Colonic mucosa (tissue), 4 donors: ENCODE measurements at regions not wholly inside any gene's neighbourhood (a gene's known extent, or its start where the extent isn't known, plus 50 kb on each side); places are given as distances from the start of the nearest gene placed in this dataset.

Experiments used
- DNase-seq: peaks from one replicate; pipeline ENCODE4 v3.0.0-alpha.2; 2020
- H3K27ac ChIP-seq: fragments of 200-600 bp; one replicate; pipeline ENCODE4 v1.8.0; 2021
- H3K27me3 ChIP-seq: fragments of 200-600 bp; one replicate; pipeline ENCODE4 v1.8.0; 2021
- H3K36me3 ChIP-seq: fragments of 200-600 bp; one replicate; pipeline ENCODE4 v1.8.0; 2021
- H3K4me1 ChIP-seq: fragments of 200-600 bp; one replicate; pipeline ENCODE4 v1.8.0; 2021; ENCODE audit warnings: mild to moderate bottlenecking
- H3K4me3 ChIP-seq: fragments of 200-600 bp; one replicate; pipeline ENCODE4 v1.8.0; 2021
- H3K9ac ChIP-seq, 2 donors: one replicate each; pipeline ENCODE4 v1.7.0; 2013; ENCODE audit warnings: control low read depth in 2 of 2, low read depth in 2 of 2, low read length in 2 of 2
- H3K9me3 ChIP-seq: fragments of 200-600 bp; one replicate; pipeline ENCODE4 v1.8.0; 2021
- intact Hi-C: fragments of 100-400 bp; cut with DNase I; formaldehyde crosslinking; loops from one replicate; pipeline ENCODE4 v1.14.1; 2022
- TF ChIP-seq, protein P1 (sequence below): fragments of 200-600 bp; IDR thresholded peaks from one replicate; pipeline ENCODE4 v1.8.0; 2022; ENCODE audit warnings: antibody characterized with exemption, mild to moderate bottlenecking
- donor health status: healthy.
- donor health status: DM: no; HTN: no; CAD: no.
- donor health status: DM: no; HTN: no; CAD: no.

GRCh38 chr15:29451201-29451781 lies 181.7 kb upstream of the NSMCE3 start:
- no peaks in the 10 kb centered on the region for H3K36me3 ChIP-seq
- H3K9me3 ChIP-seq = no peaks in the 10 kb centered on the region
- H3K27me3 ChIP-seq = no peaks in the 10 kb centered on the region
- H3K9ac ChIP-seq = no peak overlapping the region
- H3K27ac ChIP-seq = no peak overlapping the region
- TF ChIP-seq, protein P1, sequence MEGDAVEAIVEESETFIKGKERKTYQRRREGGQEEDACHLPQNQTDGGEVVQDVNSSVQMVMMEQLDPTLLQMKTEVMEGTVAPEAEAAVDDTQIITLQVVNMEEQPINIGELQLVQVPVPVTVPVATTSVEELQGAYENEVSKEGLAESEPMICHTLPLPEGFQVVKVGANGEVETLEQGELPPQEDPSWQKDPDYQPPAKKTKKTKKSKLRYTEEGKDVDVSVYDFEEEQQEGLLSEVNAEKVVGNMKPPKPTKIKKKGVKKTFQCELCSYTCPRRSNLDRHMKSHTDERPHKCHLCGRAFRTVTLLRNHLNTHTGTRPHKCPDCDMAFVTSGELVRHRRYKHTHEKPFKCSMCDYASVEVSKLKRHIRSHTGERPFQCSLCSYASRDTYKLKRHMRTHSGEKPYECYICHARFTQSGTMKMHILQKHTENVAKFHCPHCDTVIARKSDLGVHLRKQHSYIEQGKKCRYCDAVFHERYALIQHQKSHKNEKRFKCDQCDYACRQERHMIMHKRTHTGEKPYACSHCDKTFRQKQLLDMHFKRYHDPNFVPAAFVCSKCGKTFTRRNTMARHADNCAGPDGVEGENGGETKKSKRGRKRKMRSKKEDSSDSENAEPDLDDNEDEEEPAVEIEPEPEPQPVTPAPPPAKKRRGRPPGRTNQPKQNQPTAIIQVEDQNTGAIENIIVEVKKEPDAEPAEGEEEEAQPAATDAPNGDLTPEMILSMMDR = no peak
- intact Hi-C loops = no loop called here
- H3K4me3 ChIP-seq = no peak overlapping the region
- no peaks in the 10 kb centered on the region for H3K4me1 ChIP-seq
- DNase-seq = no peak

- Histone ChIP-seq H3K4me3 (no peak overlapping the region), H3K27ac (no peak overlapping the region), H3K36me3 (no peaks in the 10 kb centered on the region), H3K4me1 (no peaks in the 10 kb centered on the region), H3K9me3 (no peaks in the 10 kb centered on the region), H3K9ac (no peak overlapping the region), H3K27me3 (no peaks in the 10 kb centered on the region)
- TF ChIP-seq, protein P1 = no peak
- no peak for DNase-seq
- intact Hi-C loops = no loop called here
These were observed 179.5 kb upstream of the NSMCE3 start for GRCh38 chr15:29449136-29449535.

DNA sequence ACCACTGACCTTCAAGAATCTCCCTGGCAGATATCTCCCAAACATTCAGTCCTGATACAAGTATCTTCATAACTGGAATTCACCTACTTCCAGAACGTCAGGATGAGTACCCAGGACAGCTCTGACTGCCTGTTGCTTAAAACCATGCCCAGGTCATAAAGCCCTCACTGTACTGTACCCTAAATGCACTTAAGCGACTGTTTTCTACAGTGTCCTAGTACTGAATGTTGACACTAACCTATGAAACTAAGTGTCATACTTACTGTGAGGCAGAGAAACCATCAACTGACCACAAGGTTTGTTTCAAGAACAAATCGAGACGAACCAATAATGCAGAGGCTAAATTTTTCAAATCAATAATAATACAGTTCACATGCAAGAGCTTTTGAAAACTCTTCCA lies 178.7 kb upstream of the NSMCE3 start:
- Histone ChIP-seq H3K4me1 (no peaks in the 10 kb centered on the region), H3K36me3 (no peaks in the 10 kb centered on the region), H3K27me3 (no peaks in the 10 kb centered on the region), H3K4me3 (no peak overlapping the region), H3K9ac (no peak overlapping the region), H3K9me3 (no peaks in the 10 kb centered on the region), H3K27ac (no peak overlapping the region)
- no peak for DNase-seq
- intact Hi-C loops = no loop called here
- TF ChIP-seq, protein P1 = no peak

- TF ChIP-seq, protein P1 = no peak
- intact Hi-C loops = no loop called here
These were observed 176.9 kb upstream of the NSMCE3 start for GRCh38 chr15:29446480-29446879.

DNA sequence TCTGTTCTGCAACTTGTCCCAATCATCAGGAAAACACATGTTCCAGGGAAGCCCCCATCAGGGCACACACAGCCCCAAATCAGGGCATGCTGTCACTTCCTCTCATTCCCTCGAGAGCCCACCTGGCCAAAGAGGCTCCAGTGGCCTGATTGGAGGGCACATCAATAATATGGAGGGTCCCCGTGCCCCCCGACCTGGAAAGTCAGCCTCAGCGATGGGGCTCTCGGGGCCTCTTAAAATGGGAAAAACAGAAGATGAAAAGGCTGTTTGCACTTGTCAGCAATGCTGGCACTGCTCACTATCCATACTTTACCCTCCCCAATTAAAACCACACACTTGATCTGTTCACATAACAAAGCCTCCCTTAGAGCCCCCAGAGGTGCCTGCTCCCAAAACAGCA lies 172.9 kb upstream of the NSMCE3 start:
- intact Hi-C loops = no loop called here
- no peak for DNase-seq
- H3K9me3 ChIP-seq = no peaks in the 10 kb centered on the region

More at GRCh38 chr15:29446480-29446879, 176.9 kb upstream of the NSMCE3 start:
- Histone ChIP-seq H3K27ac (no peak overlapping the region), H3K4me3 (no peak overlapping the region), H3K9me3 (no peaks in the 10 kb centered on the region), H3K27me3 (no peaks in the 10 kb centered on the region), H3K36me3 (no peaks in the 10 kb centered on the region), H3K4me1 (no peaks in the 10 kb centered on the region), H3K9ac (no peak overlapping the region)
- DNase-seq = no peak

More for the DNA sequence above, 172.9 kb upstream of the NSMCE3 start:
- Histone ChIP-seq H3K27me3 (no peaks in the 10 kb centered on the region), H3K4me1 (no peaks in the 10 kb centered on the region), H3K36me3 (no peaks in the 10 kb centered on the region), H3K4me3 (no peak overlapping the region), H3K9ac (no peak overlapping the region), H3K27ac (no peak overlapping the region)
- TF ChIP-seq, protein P1 = no peak
